OCI-LY3 (cell line): ENCODE measurements at regions not wholly inside any gene's neighbourhood (a gene's known extent, or its start where the extent isn't known, plus 50 kb on each side); places are given as distances from the start of the nearest gene placed in this dataset.

Experiments used
- H2AFZ ChIP-seq: fragments of 200-600, 300-600 bp; shearing (Covaris generic); 2 replicates; pipeline ENCODE4 v1.6.0; 2014; ENCODE audit warnings: antibody characterized with exemption, low read depth, low read length
- H3K27ac ChIP-seq: fragments of 200-600, 300-600 bp; sonication (generic); 2 replicates; pipeline ENCODE4 v1.5.1; 2014; ENCODE audit warnings: mild to moderate bottlenecking, low read length, moderate library complexity, mixed read lengths
- H3K27me3 ChIP-seq: fragments of 200-600, 300-600 bp; sonication (generic); 2 replicates; pipeline ENCODE4 v1.6.1; 2014; ENCODE audit warnings: low read depth, low read length, mixed read lengths
- H3K36me3 ChIP-seq: fragments of 200-600, 300-600 bp; sonication (generic); replicated peaks from 2 replicates; pipeline ENCODE3; 2014; ENCODE audit warnings: low read depth, low read length, mixed read lengths
- H3K4me1 ChIP-seq: fragments of 300-600, 200-600 bp; sonication (generic); 2 replicates; pipeline ENCODE4 v1.6.1; 2014; ENCODE audit warnings: low read length, mixed read lengths
- H3K4me2 ChIP-seq: fragments of 200-600, 300-600 bp; sonication (generic); 2 replicates; pipeline ENCODE4 v1.6.1; 2014; ENCODE audit warnings: low read length, mixed read lengths
- H3K4me3 ChIP-seq: fragments of 300-600, 200-600 bp; sonication (generic); 2 replicates; pipeline ENCODE4 v1.5.1; 2014; ENCODE audit warnings: antibody characterized with exemption, mild to moderate bottlenecking, low read length, moderate library complexity
- H3K79me2 ChIP-seq: fragments of 300-600, 200-600 bp; shearing (Covaris generic); 2 replicates; pipeline ENCODE4 v1.6.1; 2014; ENCODE audit warnings: mild to moderate bottlenecking, low read length, mixed read lengths
- H3K9ac ChIP-seq: fragments of 300-600, 200-600 bp; shearing (Covaris generic); 2 replicates; pipeline ENCODE4 v1.6.0; 2014; ENCODE audit warnings: mild to moderate bottlenecking, low read length, moderate library complexity
- H3K9me3 ChIP-seq: fragments of 200-600, 300-600 bp; shearing (Covaris generic); 2 replicates; pipeline ENCODE4 v1.6.1; 2014; ENCODE audit warnings: low read length, mixed read lengths; ENCODE audit not compliant: insufficient read depth
- H4K20me1 ChIP-seq: fragments of 200-600, 300-600 bp; sonication (generic); 2 replicates; pipeline ENCODE4 v1.6.1; 2016; ENCODE audit warnings: low read length, mixed read lengths; ENCODE audit not compliant: insufficient read depth
- EZH2phosphoT487 ChIP-seq: fragments of 200-600 bp; shearing (Covaris generic); IDR thresholded peaks from 2 replicates; pipeline ENCODE4 v1.6.1; 2018; ENCODE audit warnings: antibody characterized with exemption, mixed run types, low read depth
- TF ChIP-seq, protein P1 (sequence below): fragments of 200-600, 300-600 bp; sonication (generic); IDR thresholded peaks from 2 replicates; pipeline ENCODE4 v1.5.1; 2014; ENCODE audit warnings: antibody characterized with exemption, low read length, low read depth

- H3K9ac ChIP-seq = no peak overlapping the region
- no peaks in the 10 kb centered on the region for H3K79me2 ChIP-seq
- no peak overlapping the region for H2AFZ ChIP-seq
- TF ChIP-seq EZH2phosphoT487 = no peak
- TF ChIP-seq, protein P1, sequence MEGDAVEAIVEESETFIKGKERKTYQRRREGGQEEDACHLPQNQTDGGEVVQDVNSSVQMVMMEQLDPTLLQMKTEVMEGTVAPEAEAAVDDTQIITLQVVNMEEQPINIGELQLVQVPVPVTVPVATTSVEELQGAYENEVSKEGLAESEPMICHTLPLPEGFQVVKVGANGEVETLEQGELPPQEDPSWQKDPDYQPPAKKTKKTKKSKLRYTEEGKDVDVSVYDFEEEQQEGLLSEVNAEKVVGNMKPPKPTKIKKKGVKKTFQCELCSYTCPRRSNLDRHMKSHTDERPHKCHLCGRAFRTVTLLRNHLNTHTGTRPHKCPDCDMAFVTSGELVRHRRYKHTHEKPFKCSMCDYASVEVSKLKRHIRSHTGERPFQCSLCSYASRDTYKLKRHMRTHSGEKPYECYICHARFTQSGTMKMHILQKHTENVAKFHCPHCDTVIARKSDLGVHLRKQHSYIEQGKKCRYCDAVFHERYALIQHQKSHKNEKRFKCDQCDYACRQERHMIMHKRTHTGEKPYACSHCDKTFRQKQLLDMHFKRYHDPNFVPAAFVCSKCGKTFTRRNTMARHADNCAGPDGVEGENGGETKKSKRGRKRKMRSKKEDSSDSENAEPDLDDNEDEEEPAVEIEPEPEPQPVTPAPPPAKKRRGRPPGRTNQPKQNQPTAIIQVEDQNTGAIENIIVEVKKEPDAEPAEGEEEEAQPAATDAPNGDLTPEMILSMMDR = no peak
- no peaks in the 10 kb centered on the region for H3K9me3 ChIP-seq
- no peak overlapping the region for H3K27ac ChIP-seq
- H3K36me3 ChIP-seq = no peaks in the 10 kb centered on the region
- H3K4me2 ChIP-seq = no peak overlapping the region
- no peak overlapping the region for H3K4me3 ChIP-seq
- H4K20me1 ChIP-seq = no peaks in the 10 kb centered on the region
- H3K4me1 ChIP-seq = no peaks in the 10 kb centered on the region
- no peaks in the 10 kb centered on the region for H3K27me3 ChIP-seq
Observed at GRCh38 chr2:160812830-160813505, 319.4 kb upstream of the RBMS1 start.

DNA sequence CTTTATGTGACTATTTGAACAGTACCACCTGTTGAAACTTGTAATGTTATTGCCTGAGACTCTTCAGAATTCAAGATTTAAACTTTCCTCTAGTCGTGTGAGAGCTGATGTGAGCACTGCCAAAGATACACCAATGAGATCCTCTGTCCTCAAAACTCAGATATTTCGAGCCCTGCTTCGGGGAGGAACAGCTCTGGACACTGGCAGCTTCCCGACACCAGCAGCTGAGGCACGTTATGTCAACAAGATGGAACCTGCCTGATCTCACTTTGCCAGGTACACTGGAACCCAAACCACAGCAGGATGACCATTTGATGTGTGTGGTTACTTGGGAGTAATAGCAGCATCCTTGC, 319.9 kb upstream of the RBMS1 start:
- no peak overlapping the region for H3K27ac ChIP-seq
- no peaks in the 10 kb centered on the region for H3K4me1 ChIP-seq
- no peak overlapping the region for H3K4me2 ChIP-seq
- no peaks in the 10 kb centered on the region for H4K20me1 ChIP-seq
- TF ChIP-seq EZH2phosphoT487 = no peak
- TF ChIP-seq, protein P1 = no peak
- H3K9me3 ChIP-seq = no peaks in the 10 kb centered on the region
- no peaks in the 10 kb centered on the region for H3K27me3 ChIP-seq
- no peak overlapping the region for H2AFZ ChIP-seq
- H3K9ac ChIP-seq = no peak overlapping the region
- no peaks in the 10 kb centered on the region for H3K79me2 ChIP-seq
- no peaks in the 10 kb centered on the region for H3K36me3 ChIP-seq
- no peak overlapping the region for H3K4me3 ChIP-seq

- no peak overlapping the region for H2AFZ ChIP-seq
- no peaks in the 10 kb centered on the region for H3K36me3 ChIP-seq
Observed at GRCh38 chr2:160816916-160817499, 323.4 kb upstream of the RBMS1 start.

GRCh38 chr2:160820691-160821090, 327.1 kb upstream of the RBMS1 start:
- H3K9ac ChIP-seq = no peak overlapping the region
- H2AFZ ChIP-seq = no peak overlapping the region
- no peak for TF ChIP-seq EZH2phosphoT487
- TF ChIP-seq, protein P1 = no peak
- H3K4me1 ChIP-seq = no peaks in the 10 kb centered on the region
- no peak overlapping the region for H3K4me3 ChIP-seq
- H4K20me1 ChIP-seq = no peaks in the 10 kb centered on the region
- H3K36me3 ChIP-seq = peaks cover 4% of the 10 kb centered on the region
- H3K9me3 ChIP-seq = peaks cover 12% of the 10 kb centered on the region; the same call in 1 of the 2 replicates
- no peak overlapping the region for H3K27ac ChIP-seq
- H3K27me3 ChIP-seq = no peaks in the 10 kb centered on the region
- H3K79me2 ChIP-seq = no peaks in the 10 kb centered on the region
- no peak overlapping the region for H3K4me2 ChIP-seq

More at GRCh38 chr2:160816916-160817499, 323.4 kb upstream of the RBMS1 start:
- H3K9me3 ChIP-seq = no peaks in the 10 kb centered on the region
- H3K9ac ChIP-seq = no peak overlapping the region
- no peak overlapping the region for H3K27ac ChIP-seq
- no peaks in the 10 kb centered on the region for H3K79me2 ChIP-seq
- no peak overlapping the region for H3K4me2 ChIP-seq
- TF ChIP-seq EZH2phosphoT487 = no peak
- TF ChIP-seq, protein P1 = no peak
- H3K4me1 ChIP-seq = no peaks in the 10 kb centered on the region
- H3K4me3 ChIP-seq = no peak overlapping the region
- H3K27me3 ChIP-seq = no peaks in the 10 kb centered on the region
- H4K20me1 ChIP-seq = no peaks in the 10 kb centered on the region
